HepG2 (cell line): ENCODE measurements at regions not wholly inside any gene's neighbourhood (a gene's known extent, or its start where the extent isn't known, plus 50 kb on each side); places are given as distances from the start of the nearest gene placed in this dataset.

Experiments
- ATAC-seq: fragments of 200-7000 bp; cut with Tn5 transposase; 3 replicates; pipeline ENCODE4 v1.9.1; 2020; ENCODE audit warnings: mild to moderate bottlenecking, moderate library complexity
- BruUV-seq: library from RNA; stranded (reverse); fragments of 400-500 nt; replicated peaks from 2 replicates; lab custom pipeline; 2021; lab: Mats Ljungman, UMichigan
- CTCF ChIA-PET: fragments of 300-600 bp; formaldehyde crosslinking; extraction: SDS; loops from one replicate; lab custom pipeline; 2021; ENCODE audit warnings: low total read pairs, inconsistent platforms, low intra/inter-chr PET ratio; lab: Yijun Ruan, JAX
- POLR2A ChIA-PET: fragments of 350-600 bp; sonication (Branson Sonifier 250); formaldehyde crosslinking; loops from one replicate; lab custom pipeline; 2020; ENCODE audit warnings: antibody characterized with exemption, inconsistent platforms; lab: Yijun Ruan, JAX
- DNase-seq: peaks from one replicate; pipeline ENCODE4 v3.0.0-alpha.2; 2015; ENCODE audit warnings: low spot score
- FAIRE-seq: peaks from 3 replicates; lab custom pipeline; 2011; peaks lifted over from hg19 to GRCh38; lab: Jason Lieb, UNC
- H2AFZ ChIP-seq: one replicate; pipeline ENCODE4 v1.6.1; 2011; ENCODE audit warnings: low read length, inconsistent platforms
- H3K27ac ChIP-seq: fragments of 300-600 bp; 3 replicates; pipeline ENCODE4 v1.8.0; 2011; ENCODE audit warnings: mixed run types, mild to moderate bottlenecking, mixed read lengths, low read length, inconsistent platforms; ENCODE audit not compliant: insufficient read depth; ENCODE audit errors: extremely low read length
- H3K27me3 ChIP-seq, 2 experiments: fragments of 200-600 bp in 1 of 2; 2 replicates in 1 of 2; 3 replicates in 1 of 2; pipeline versions ENCODE4 v1.6.0 to v1.8.0; 2011; ENCODE audit warnings: low read length in 2 of 2, mild to moderate bottlenecking in 2 of 2, moderate library complexity in 2 of 2, inconsistent platforms in 1 of 2; ENCODE audit not compliant: insufficient read depth in 2 of 2, control insufficient read depth in 1 of 2
- H3K36me3 ChIP-seq, 2 experiments: fragments of 200-600 bp in 1 of 2; replicated peaks in 1 of 2; 2 replicates in 1 of 2; 3 replicates in 1 of 2; pipeline versions ENCODE4 v1.5.1 to v1.8.0; 2011; ENCODE audit warnings: low read length in 2 of 2, inconsistent platforms in 1 of 2; ENCODE audit not compliant: insufficient read depth in 2 of 2, control insufficient read depth in 1 of 2
- H3K4me1 ChIP-seq: 2 replicates; pipeline ENCODE4 v1.5.1; 2012; ENCODE audit warnings: low read length, inconsistent platforms; ENCODE audit not compliant: insufficient read depth
- H3K4me2 ChIP-seq: 2 replicates; pipeline ENCODE4 v1.6.0; 2011; ENCODE audit warnings: low read depth, low read length, inconsistent platforms
- H3K4me3 ChIP-seq, 3 experiments: fragments of 200-600 bp in 1 of 3; sonication (generic), shearing (Covaris generic) in 1 of 3; replicated peaks in 1 of 3; 2 replicates each; pipeline ENCODE4 v1.5.1; 2011 to 2016; ENCODE audit warnings: low read length in 3 of 3, inconsistent platforms in 2 of 3, low read depth in 2 of 3, mild to moderate bottlenecking in 2 of 3, control low read depth in 1 of 3, mixed read lengths in 1 of 3; ENCODE audit not compliant: insufficient read depth in 1 of 3
- H3K79me2 ChIP-seq: one replicate; pipeline ENCODE4 v1.6.1; 2011; ENCODE audit warnings: low read length, inconsistent platforms; ENCODE audit not compliant: insufficient read depth
- H3K9ac ChIP-seq: 2 replicates; pipeline ENCODE4 v1.6.0; 2011; ENCODE audit warnings: mild to moderate bottlenecking, low read depth, low read length, inconsistent platforms; ENCODE audit not compliant: insufficient read depth
- H3K9me3 ChIP-seq: 2 replicates; pipeline ENCODE4 v1.5.1; 2012; ENCODE audit warnings: mild to moderate bottlenecking, low read length
- H4K20me1 ChIP-seq: 2 replicates; pipeline ENCODE4 v1.6.0; 2011; ENCODE audit warnings: inconsistent platforms, mild to moderate bottlenecking, low read length, moderate library complexity; ENCODE audit not compliant: insufficient read depth
- HDAC6 ChIP-seq: fragments of 200-600 bp; sonication (generic); IDR thresholded peaks from 2 replicates; pipeline ENCODE4 v1.7.0; 2017; ENCODE audit warnings: mild to moderate bottlenecking, antibody characterized with exemption, low read length, low read depth
- HNRNPH1 ChIP-seq: fragments of 200-400 bp; formaldehyde crosslinking; optimal IDR thresholded peaks from 2 replicates; pipeline ENCODE3; 2017; ENCODE audit warnings: mild to moderate bottlenecking, low read depth, low read length
- KLF15 ChIP-seq: sonication (generic); formaldehyde crosslinking; IDR thresholded peaks from 2 replicates; pipeline ENCODE4 v1.8.1; 2023; ENCODE audit warnings: borderline replicate concordance, mild to moderate bottlenecking, inconsistent platforms, missing genetic modification reagents, mixed read lengths
- NR1H2 ChIP-seq: sonication (generic); formaldehyde crosslinking; IDR thresholded peaks from 2 replicates; pipeline ENCODE4 v1.8.1; 2022; ENCODE audit warnings: low read depth, missing genetic modification reagents, borderline replicate concordance
- SRF ChIP-seq: IDR thresholded peaks from 2 replicates; pipeline ENCODE4 v1.6.1; 2011; ENCODE audit warnings: mild to moderate bottlenecking, low read depth, low read length, moderate library complexity
- TBP ChIP-seq: sonication (generic); formaldehyde crosslinking; IDR thresholded peaks from 2 replicates; pipeline ENCODE4 v1.5.0; 2020; ENCODE audit warnings: missing genetic modification reagents
- ZNF10 ChIP-seq: sonication (generic); formaldehyde crosslinking; IDR thresholded peaks from 2 replicates; pipeline ENCODE4 v1.4.0; 2020; ENCODE audit warnings: mild to moderate bottlenecking, low read depth, missing genetic modification reagents, borderline replicate concordance
- ZNF75D ChIP-seq: sonication (generic); formaldehyde crosslinking; IDR thresholded peaks from 2 replicates; pipeline ENCODE4 v1.8.1; 2023; ENCODE audit warnings: missing genetic modification reagents, mild to moderate bottlenecking, borderline replicate concordance
- ZNF850 ChIP-seq: sonication (generic); formaldehyde crosslinking; conservative IDR thresholded peaks from 2 replicates; pipeline ENCODE4 v1.9.0; 2021; ENCODE audit warnings: mild to moderate bottlenecking, missing genetic modification reagents
- WGBS: methylation state at CpG from one replicate; pipeline ENCODE4 v1.1.6; 2017; ENCODE audit warnings: low lambda C conversion rate; 5-methylcytosine and 5-hydroxymethylcytosine counted together
- in situ Hi-C: cut with HindIII; loops from 2 replicates; pipeline ENCODE4 v1.10.0; 2017; ENCODE audit warnings: low pct_unique_long_range_greater_than_20kb; ENCODE audit not compliant: extremely low pct_ligation_motif_present
- intact Hi-C: fragments of 100-400 bp; cut with micrococcal nuclease; formaldehyde crosslinking; loops from one replicate; pipeline ENCODE4 v1.10.0; 2022; ENCODE audit not compliant: unreplicated experiment
- TF ChIP-seq, protein P1 (sequence below): sonication (generic); formaldehyde crosslinking; IDR thresholded peaks from 2 replicates; pipeline ENCODE4 v1.4.0; 2020; ENCODE audit warnings: missing genetic modification reagents
- TF ChIP-seq, protein P2 (sequence below): sonication (generic); formaldehyde crosslinking; IDR thresholded peaks from 2 replicates; pipeline ENCODE4 v1.4.0; 2020; ENCODE audit warnings: mild to moderate bottlenecking, missing genetic modification reagents
- TF ChIP-seq, protein P3 (sequence below): sonication (generic); formaldehyde crosslinking; IDR thresholded peaks from 2 replicates; pipeline ENCODE4 v1.5.0; 2020; ENCODE audit warnings: mild to moderate bottlenecking, missing genetic modification reagents, moderate library complexity
- TF ChIP-seq, protein P4 (sequence below): sonication (generic); formaldehyde crosslinking; IDR thresholded peaks from 2 replicates; pipeline ENCODE4 v1.5.1; 2020; ENCODE audit warnings: mild to moderate bottlenecking, moderate library complexity, missing genetic modification reagents

DNA sequence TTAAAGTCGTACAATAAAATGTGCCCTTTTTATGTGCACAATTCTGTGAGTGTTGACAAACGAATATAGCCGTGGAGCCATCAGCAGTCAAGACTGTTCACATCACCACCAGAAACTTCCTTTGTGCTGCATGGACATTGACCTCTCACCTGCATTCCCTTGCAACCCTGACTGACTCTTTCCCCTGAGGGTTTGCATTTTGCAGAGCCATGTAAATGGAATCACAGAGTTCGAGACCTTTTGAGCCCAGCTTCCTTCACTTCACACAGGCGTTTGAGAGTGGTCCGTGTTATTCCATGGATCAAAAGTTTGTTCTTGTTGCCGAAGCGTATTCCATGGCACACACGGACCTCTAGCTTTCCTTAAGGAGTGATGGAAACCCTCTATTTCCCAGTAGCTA is 328.2 kb downstream of the DRD1 start:
- CTCF ChIA-PET, result no interaction called here
- FAIRE-seq (no peak), ATAC-seq (no peak), DNase-seq (no peak)
- H3K79me2 ChIP-seq, result no peaks in the 10 kb centered on the region
- no peaks in the 10 kb centered on the region for H3K4me1 ChIP-seq
- H3K4me2 ChIP-seq, result no peak overlapping the region
- WGBS, result 14% methylated on average over 9 of the region's 9 CpGs
- H3K36me3 ChIP-seq, result no peaks in the 10 kb centered on the region
- H2AFZ ChIP-seq, result no peak overlapping the region
- TF ChIP-seq, protein P1, sequence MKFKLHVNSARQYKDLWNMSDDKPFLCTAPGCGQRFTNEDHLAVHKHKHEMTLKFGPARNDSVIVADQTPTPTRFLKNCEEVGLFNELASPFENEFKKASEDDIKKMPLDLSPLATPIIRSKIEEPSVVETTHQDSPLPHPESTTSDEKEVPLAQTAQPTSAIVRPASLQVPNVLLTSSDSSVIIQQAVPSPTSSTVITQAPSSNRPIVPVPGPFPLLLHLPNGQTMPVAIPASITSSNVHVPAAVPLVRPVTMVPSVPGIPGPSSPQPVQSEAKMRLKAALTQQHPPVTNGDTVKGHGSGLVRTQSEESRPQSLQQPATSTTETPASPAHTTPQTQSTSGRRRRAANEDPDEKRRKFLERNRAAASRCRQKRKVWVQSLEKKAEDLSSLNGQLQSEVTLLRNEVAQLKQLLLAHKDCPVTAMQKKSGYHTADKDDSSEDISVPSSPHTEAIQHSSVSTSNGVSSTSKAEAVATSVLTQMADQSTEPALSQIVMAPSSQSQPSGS (CRISPR knock-in tag), result no peak
- TF ChIP-seq ZNF10, result no peak
- no peak for TF ChIP-seq ZNF75D (CRISPR knock-in tag)
- TF ChIP-seq, protein P2, sequence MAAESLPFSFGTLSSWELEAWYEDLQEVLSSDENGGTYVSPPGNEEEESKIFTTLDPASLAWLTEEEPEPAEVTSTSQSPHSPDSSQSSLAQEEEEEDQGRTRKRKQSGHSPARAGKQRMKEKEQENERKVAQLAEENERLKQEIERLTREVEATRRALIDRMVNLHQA (CRISPR knock-in tag), result no peak
- TF ChIP-seq, protein P3, sequence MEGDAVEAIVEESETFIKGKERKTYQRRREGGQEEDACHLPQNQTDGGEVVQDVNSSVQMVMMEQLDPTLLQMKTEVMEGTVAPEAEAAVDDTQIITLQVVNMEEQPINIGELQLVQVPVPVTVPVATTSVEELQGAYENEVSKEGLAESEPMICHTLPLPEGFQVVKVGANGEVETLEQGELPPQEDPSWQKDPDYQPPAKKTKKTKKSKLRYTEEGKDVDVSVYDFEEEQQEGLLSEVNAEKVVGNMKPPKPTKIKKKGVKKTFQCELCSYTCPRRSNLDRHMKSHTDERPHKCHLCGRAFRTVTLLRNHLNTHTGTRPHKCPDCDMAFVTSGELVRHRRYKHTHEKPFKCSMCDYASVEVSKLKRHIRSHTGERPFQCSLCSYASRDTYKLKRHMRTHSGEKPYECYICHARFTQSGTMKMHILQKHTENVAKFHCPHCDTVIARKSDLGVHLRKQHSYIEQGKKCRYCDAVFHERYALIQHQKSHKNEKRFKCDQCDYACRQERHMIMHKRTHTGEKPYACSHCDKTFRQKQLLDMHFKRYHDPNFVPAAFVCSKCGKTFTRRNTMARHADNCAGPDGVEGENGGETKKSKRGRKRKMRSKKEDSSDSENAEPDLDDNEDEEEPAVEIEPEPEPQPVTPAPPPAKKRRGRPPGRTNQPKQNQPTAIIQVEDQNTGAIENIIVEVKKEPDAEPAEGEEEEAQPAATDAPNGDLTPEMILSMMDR (CRISPR knock-in tag), result no peak
- no peak for TF ChIP-seq SRF
- no peak for TF ChIP-seq TBP
- TF ChIP-seq, protein P4, sequence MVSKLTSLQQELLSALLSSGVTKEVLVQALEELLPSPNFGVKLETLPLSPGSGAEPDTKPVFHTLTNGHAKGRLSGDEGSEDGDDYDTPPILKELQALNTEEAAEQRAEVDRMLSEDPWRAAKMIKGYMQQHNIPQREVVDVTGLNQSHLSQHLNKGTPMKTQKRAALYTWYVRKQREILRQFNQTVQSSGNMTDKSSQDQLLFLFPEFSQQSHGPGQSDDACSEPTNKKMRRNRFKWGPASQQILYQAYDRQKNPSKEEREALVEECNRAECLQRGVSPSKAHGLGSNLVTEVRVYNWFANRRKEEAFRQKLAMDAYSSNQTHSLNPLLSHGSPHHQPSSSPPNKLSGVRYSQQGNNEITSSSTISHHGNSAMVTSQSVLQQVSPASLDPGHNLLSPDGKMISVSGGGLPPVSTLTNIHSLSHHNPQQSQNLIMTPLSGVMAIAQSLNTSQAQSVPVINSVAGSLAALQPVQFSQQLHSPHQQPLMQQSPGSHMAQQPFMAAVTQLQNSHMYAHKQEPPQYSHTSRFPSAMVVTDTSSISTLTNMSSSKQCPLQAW (CRISPR knock-in tag), result no peak
- no peak for TF ChIP-seq KLF15 (CRISPR knock-in tag)
- TF ChIP-seq HDAC6, result no peak
- no peak for TF ChIP-seq HNRNPH1
- TF ChIP-seq NR1H2 (CRISPR knock-in tag), result no peak
- TF ChIP-seq ZNF850 (CRISPR knock-in tag), result no peak
- in situ Hi-C loops, result no loop called here
- H4K20me1 ChIP-seq, result no peaks in the 10 kb centered on the region
- POLR2A ChIA-PET, result no interaction called here
- H3K9me3 ChIP-seq, result no peaks in the 10 kb centered on the region
- no peak overlapping the region for H3K27ac ChIP-seq
- no peak overlapping the region for H3K4me3 ChIP-seq
- intact Hi-C loops, result no loop called here
- no TSS peak for BruUV-seq
- peaks cover 0 to 7% of the 10 kb centered on the region in 2 experiments; a peak in 2 of 5 replicates for H3K27me3 ChIP-seq
- no peak overlapping the region for H3K9ac ChIP-seq
